Thyroid gland (tissue), 4 donors: ENCODE measurements at regions not wholly inside any gene's neighbourhood (a gene's known extent, or its start where the extent isn't known, plus 50 kb on each side); places are given as distances from the start of the nearest gene placed in this dataset.
A peak's percentile ranks its signal among the peaks of the same experiment; 100 is the strongest.

Experiments used
- DNase-seq, 2 donors: peaks; one replicate each; pipeline ENCODE4 v3.0.0-alpha.2; 2019
- H3K27ac ChIP-seq, 3 donors: fragments of 200-600 bp; sonication (generic); 1 replicate in 2 of 3; 2 replicates in 1 of 3; pipeline ENCODE4 v1.5.1; 2016 to 2019; ENCODE audit warnings: mild to moderate bottlenecking in 1 of 3, moderate library complexity in 1 of 3
- H3K27me3 ChIP-seq: fragments of 200-600 bp; sonication (generic); one replicate; pipeline ENCODE4 v1.5.1; 2019
- H3K36me3 ChIP-seq, 2 donors: fragments of 200-600 bp; sonication (generic); one replicate each; pipeline ENCODE4 v1.5.1; 2016 to 2019
- H3K4me1 ChIP-seq, 2 donors: fragments of 200-600 bp; sonication (generic); one replicate each; pipeline ENCODE4 v1.5.1; 2017 to 2019
- H3K4me3 ChIP-seq, 3 donors: fragments of 200-600 bp; sonication (generic); replicated peaks in 1 of 3; 1 replicate in 2 of 3; 2 replicates in 1 of 3; pipeline ENCODE4 v1.5.1; 2016; ENCODE audit warnings: mild to moderate bottlenecking in 1 of 3
- H3K9me3 ChIP-seq: fragments of 200-600 bp; sonication (generic); one replicate; pipeline ENCODE4 v1.5.1; 2017
- POLR2A ChIP-seq, 2 donors: fragments of 450-650 bp; IDR thresholded peaks; one replicate each; pipeline ENCODE4 v1.6.1; 2017; ENCODE audit warnings: antibody characterized with exemption in 2 of 2, mild to moderate bottlenecking in 2 of 2, moderate library complexity in 1 of 2
- WGBS, 2 donors: methylation state at CpG; one replicate each; pipeline ENCODE4 v1.1.5; 2017; 5-methylcytosine and 5-hydroxymethylcytosine counted together
- intact Hi-C: fragments of 100-400 bp; cut with DNase I; formaldehyde crosslinking; loops from one replicate; pipeline ENCODE4 v1.15.1; 2023
- TF ChIP-seq, protein P1 (sequence below), 6 experiments: fragments of 200-600 bp in 3 of 6; fragments of 450-650 bp in 3 of 6; sonication (generic) in 3 of 6; IDR thresholded peaks; one replicate each; pipeline ENCODE4 v1.5.1; 2016 to 2019; ENCODE audit warnings: antibody characterized with exemption in 6 of 6, mild to moderate bottlenecking in 2 of 6, inconsistent platforms in 1 of 6, moderate library complexity in 1 of 6

- intact Hi-C loops, result no loop called here
- H3K27me3 ChIP-seq, result peaks cover 10% of the 10 kb centered on the region
Measured at GRCh38 chr1:13890766-13891165, 190.8 kb downstream of the PRDM2 start.

DNA sequence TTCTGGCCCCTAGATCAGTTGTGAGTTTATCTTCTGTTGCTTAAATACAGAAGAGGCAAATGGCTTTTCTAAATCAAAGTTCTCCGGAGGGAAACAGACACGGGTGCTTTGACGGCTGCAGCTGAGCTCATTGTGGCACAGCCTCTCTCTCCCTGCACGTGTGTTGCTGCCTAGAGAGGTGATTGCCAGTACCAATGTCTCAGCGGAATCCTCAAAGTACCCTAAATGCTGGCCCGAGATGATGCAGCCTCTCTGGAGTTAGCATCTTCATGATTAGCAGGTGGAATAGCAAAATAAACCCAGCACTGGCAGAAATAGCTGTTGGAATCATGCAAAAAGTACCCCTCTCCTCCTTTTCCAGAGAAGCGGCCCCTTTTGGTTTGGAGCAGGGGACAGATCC is 192.2 kb downstream of the PRDM2 start:
- no peak for DNase-seq
- no peak overlapping the region for H3K4me3 ChIP-seq
- H3K27me3 ChIP-seq, result peaks cover 10% of the 10 kb centered on the region
- WGBS, 2 donors, result 41 to 58% methylated on average over 7 of the region's 7 CpGs
- H3K9me3 ChIP-seq, result no peaks in the 10 kb centered on the region
- no peaks in the 10 kb centered on the region for H3K36me3 ChIP-seq
- H3K4me1 ChIP-seq, result peaks cover 0 to 10% of the 10 kb centered on the region in 2 donors
- no peak for TF ChIP-seq POLR2A (IDR thresholded peaks at IDR 0.05)
- TF ChIP-seq, protein P1, sequence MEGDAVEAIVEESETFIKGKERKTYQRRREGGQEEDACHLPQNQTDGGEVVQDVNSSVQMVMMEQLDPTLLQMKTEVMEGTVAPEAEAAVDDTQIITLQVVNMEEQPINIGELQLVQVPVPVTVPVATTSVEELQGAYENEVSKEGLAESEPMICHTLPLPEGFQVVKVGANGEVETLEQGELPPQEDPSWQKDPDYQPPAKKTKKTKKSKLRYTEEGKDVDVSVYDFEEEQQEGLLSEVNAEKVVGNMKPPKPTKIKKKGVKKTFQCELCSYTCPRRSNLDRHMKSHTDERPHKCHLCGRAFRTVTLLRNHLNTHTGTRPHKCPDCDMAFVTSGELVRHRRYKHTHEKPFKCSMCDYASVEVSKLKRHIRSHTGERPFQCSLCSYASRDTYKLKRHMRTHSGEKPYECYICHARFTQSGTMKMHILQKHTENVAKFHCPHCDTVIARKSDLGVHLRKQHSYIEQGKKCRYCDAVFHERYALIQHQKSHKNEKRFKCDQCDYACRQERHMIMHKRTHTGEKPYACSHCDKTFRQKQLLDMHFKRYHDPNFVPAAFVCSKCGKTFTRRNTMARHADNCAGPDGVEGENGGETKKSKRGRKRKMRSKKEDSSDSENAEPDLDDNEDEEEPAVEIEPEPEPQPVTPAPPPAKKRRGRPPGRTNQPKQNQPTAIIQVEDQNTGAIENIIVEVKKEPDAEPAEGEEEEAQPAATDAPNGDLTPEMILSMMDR (IDR thresholded peaks at IDR 0.05), result no peak
- H3K27ac ChIP-seq, result no peak overlapping the region
- intact Hi-C loops, result no loop called here

More at GRCh38 chr1:13890766-13891165, 190.8 kb downstream of the PRDM2 start:
- Histone ChIP-seq H3K36me3 (no peaks in the 10 kb centered on the region), H3K4me3 (no peak overlapping the region), H3K9me3 (no peaks in the 10 kb centered on the region), H3K4me1 (peaks cover 0 to 10% of the 10 kb centered on the region in 2 donors), H3K27ac (no peak overlapping the region)
- no peak for TF ChIP-seq POLR2A (IDR thresholded peaks at IDR 0.05)
- TF ChIP-seq, protein P1 (IDR thresholded peaks at IDR 0.05), result no peak
- 96 to 98% methylated on average over 2 of the region's 2 CpGs for WGBS, 2 donors
- no peak for DNase-seq

DNA sequence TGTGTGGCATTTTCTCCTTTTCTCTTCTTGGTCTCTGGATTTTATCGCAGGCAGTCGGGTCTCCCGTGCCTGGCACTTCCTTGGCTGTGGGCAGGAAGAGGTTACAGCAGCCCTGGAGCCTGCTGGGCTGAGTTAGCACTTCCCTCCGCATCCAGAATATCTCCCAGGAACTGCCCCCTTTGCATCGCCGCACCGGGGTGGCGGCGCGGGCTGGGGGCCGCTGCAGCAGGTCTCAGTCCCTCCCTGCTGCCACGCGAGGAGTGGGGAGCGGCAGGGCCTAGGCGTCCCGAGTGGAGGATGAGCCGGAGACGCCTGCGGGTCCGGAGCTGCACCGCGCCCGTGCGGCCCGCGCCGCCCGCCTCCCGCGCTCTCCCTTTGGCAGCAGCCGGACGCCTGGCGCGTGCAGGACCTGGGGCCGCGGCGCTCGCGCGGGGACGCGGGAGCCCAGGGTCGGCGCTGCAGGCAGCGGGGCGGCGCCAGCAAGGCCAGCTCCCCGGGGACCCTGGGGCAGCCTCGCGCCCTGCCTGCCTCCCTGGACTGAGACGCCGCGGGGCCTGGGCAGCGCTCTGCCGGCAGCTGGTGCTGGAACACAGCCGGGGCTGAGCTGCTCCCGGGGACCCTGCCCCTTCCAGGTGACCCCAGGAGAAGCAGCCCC is 192.8 kb downstream of the PRDM2 start:
- Histone ChIP-seq H3K27ac (no peak overlapping the region), H3K27me3 (peaks cover 10% of the 10 kb centered on the region), H3K4me1 (peaks cover 0 to 10% of the 10 kb centered on the region in 2 donors), H3K4me3 (peak overlapping the region in 1 of 3 donors; percentile 0), H3K9me3 (no peaks in the 10 kb centered on the region), H3K36me3 (no peaks in the 10 kb centered on the region)
- peak in 1 of 2 donors; percentile 9 for DNase-seq
- 3 to 6% methylated on average over 4 to 10 of the region's 57 CpGs for WGBS, 2 donors
- intact Hi-C loops, result no loop called here
- TF ChIP-seq, protein P1 (IDR thresholded peaks at IDR 0.05), result no peak
- no peak for TF ChIP-seq POLR2A (IDR thresholded peaks at IDR 0.05)

DNA sequence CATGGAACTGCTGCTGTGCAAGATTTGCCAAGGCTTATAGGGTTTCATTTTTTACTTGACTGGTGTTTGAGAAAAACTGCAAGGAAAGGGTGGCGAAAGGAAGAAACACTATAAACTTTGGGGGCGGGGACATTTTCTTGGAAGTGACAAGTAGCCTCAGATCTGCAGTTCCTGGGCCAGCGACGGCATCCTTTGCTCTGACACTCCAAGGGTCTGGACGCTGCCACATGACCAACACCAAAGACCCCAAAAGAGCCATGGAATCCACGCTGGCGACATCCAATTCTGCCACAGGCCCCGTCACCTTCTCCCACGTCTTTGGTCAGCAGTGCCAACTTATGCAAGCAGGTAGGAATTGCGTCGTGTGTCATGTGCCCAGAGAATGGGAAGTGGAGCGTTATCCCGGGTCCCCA is 193.4 kb downstream of the PRDM2 start:
- no peak for TF ChIP-seq POLR2A (IDR thresholded peaks at IDR 0.05)
- TF ChIP-seq, protein P1 (IDR thresholded peaks at IDR 0.05), result no peak
- 51 to 52% methylated on average over 13 of the region's 13 CpGs for WGBS, 2 donors
- no peak for DNase-seq

GRCh38 chr1:13896932-13897331 is 196.9 kb downstream of the PRDM2 start:
- peaks cover 10% of the 10 kb centered on the region for H3K27me3 ChIP-seq
- DNase-seq, result no peak
- H3K27ac ChIP-seq, result no peak overlapping the region
- no peak for TF ChIP-seq POLR2A (IDR thresholded peaks at IDR 0.05)
- TF ChIP-seq, protein P1 (IDR thresholded peaks at IDR 0.05), result no peak
- H3K4me1 ChIP-seq, result peaks cover 7 to 22% of the 10 kb centered on the region in 2 donors
- H3K4me3 ChIP-seq, result no peak overlapping the region
- no peaks in the 10 kb centered on the region for H3K9me3 ChIP-seq
- intact Hi-C loops, result no loop called here
- 73 to 100% methylated on average over 2 of the region's 2 CpGs for WGBS, 2 donors
- H3K36me3 ChIP-seq, result no peaks in the 10 kb centered on the region

More for the DNA sequence above, 193.4 kb downstream of the PRDM2 start:
- H3K27ac ChIP-seq, result no peak overlapping the region
- no peaks in the 10 kb centered on the region for H3K36me3 ChIP-seq
- H3K27me3 ChIP-seq, result peaks cover 10% of the 10 kb centered on the region
- H3K9me3 ChIP-seq, result no peaks in the 10 kb centered on the region
- H3K4me1 ChIP-seq, result peaks cover 0 to 10% of the 10 kb centered on the region in 2 donors
- intact Hi-C loops, result no loop called here
- peak overlapping the region in 1 of 3 donors; percentile 0 for H3K4me3 ChIP-seq
